ENCODE measurements at regions not wholly inside any gene's neighbourhood (a gene's known extent, or its start where the extent isn't known, plus 50 kb on each side); places are given as distances from the start of the nearest gene placed in this dataset.

DNA sequence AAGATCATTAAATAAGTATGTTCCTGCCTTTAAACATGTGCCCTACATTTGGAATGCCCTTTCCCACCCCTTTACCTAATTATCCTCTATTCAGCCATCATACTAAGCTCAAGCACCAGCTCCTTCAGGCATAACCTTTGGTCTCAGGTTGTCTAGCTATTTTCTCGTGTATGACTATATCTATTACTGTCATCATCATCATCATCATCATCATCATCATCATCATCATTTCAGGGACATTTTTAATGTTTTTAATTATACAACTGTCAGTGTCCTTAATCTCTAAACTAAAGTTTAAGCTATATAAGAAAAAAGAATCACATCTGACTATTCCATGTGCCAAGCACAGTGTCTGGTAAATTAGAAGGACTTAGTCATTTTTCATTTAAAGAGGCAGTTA lies 214.6 kb upstream of the CTSO start:
- no peak for TF ChIP-seq POLR2AphosphoS5 (IDR thresholded peaks at IDR 0.05; ENCODE audit: low read depth, low read length)
- TF ChIP-seq POLR2A (IDR thresholded peaks at IDR 0.05; ENCODE audit: low read depth, low read length), result no peak
